GM19452 (cell line): ENCODE measurements at regions not wholly inside any gene's neighbourhood (a gene's known extent, or its start where the extent isn't known, plus 50 kb on each side); places are given as distances from the start of the nearest gene placed in this dataset.

ENCODE experiments used
- ATAC-seq: cut with Tn5 transposase; IDR thresholded peaks from one replicate; pipeline ENCODE4 v1.9.1; 2021; ENCODE audit not compliant: unreplicated experiment

GRCh38 chr2:9137379-9138150 lies 69.0 kb upstream of the ASAP2 start:
- no peak for ATAC-seq

GRCh38 chr2:9135822-9136558 lies 70.6 kb upstream of the ASAP2 start:
- ATAC-seq, result no peak

- no peak for ATAC-seq
These were observed 79.3 kb upstream of the ASAP2 start for GRCh38 chr2:9127316-9127715.

- no peak for ATAC-seq
These were observed 80.1 kb upstream of the ASAP2 start for GRCh38 chr2:9126540-9126939.

GRCh38 chr2:9124231-9124741 lies 82.3 kb upstream of the ASAP2 start:
- no peak for ATAC-seq

- no peak for ATAC-seq
These were observed 83.5 kb upstream of the ASAP2 start for GRCh38 chr2:9123069-9123468.

GRCh38 chr2:9122367-9122766 lies 84.2 kb upstream of the ASAP2 start:
- no peak for ATAC-seq

GRCh38 chr2:9118383-9118960 lies 88.1 kb upstream of the ASAP2 start:
- ATAC-seq, result no peak

- no peak for ATAC-seq
These were observed 91.4 kb upstream of the ASAP2 start for GRCh38 chr2:9115229-9115628.

GRCh38 chr2:9114458-9114857 lies 92.2 kb upstream of the ASAP2 start:
- ATAC-seq, result no peak

GRCh38 chr2:9113916-9114315 lies 92.7 kb upstream of the ASAP2 start:
- no peak for ATAC-seq

GRCh38 chr2:9113262-9113661 lies 93.3 kb upstream of the ASAP2 start:
- no peak for ATAC-seq

GRCh38 chr2:9112079-9112721 lies 94.4 kb upstream of the ASAP2 start:
- no peak for ATAC-seq

- no peak for ATAC-seq
These were observed 95.6 kb upstream of the ASAP2 start for GRCh38 chr2:9110893-9111569.

- ATAC-seq, result no peak
These were observed 96.2 kb upstream of the ASAP2 start for GRCh38 chr2:9110346-9110884.

- ATAC-seq, result no peak
These were observed 96.7 kb upstream of the ASAP2 start for GRCh38 chr2:9109871-9110270.

- ATAC-seq, result no peak
These were observed 98.2 kb upstream of the ASAP2 start for GRCh38 chr2:9108210-9108967.

GRCh38 chr2:9107168-9108025 lies 99.2 kb upstream of the ASAP2 start:
- ATAC-seq, result no peak
